Astrocyte (in vitro differentiated cells and primary cell): ENCODE measurements at regions not wholly inside any gene's neighbourhood (a gene's known extent, or its start where the extent isn't known, plus 50 kb on each side); places are given as distances from the start of the nearest gene placed in this dataset.

Source experiments
- DNase-seq: peaks from one replicate; pipeline ENCODE4 v3.0.0-alpha.2; 2010; ENCODE audit warnings: low read depth
- FAIRE-seq: peaks from 2 replicates; lab custom pipeline; 2011; peaks lifted over from hg19 to GRCh38; lab: Jason Lieb, UNC
- H2AFZ ChIP-seq: 2 replicates; pipeline ENCODE4 v1.6.0; 2012; ENCODE audit warnings: low read depth, low read length, inconsistent platforms
- H3K27ac ChIP-seq: 2 replicates; pipeline ENCODE4 v1.5.1; 2011; ENCODE audit warnings: low read depth, low read length, inconsistent platforms
- H3K27me3 ChIP-seq: 2 replicates; pipeline ENCODE4 v1.6.0; 2011; ENCODE audit warnings: low read length, inconsistent platforms; ENCODE audit not compliant: insufficient read depth
- H3K36me3 ChIP-seq: 2 replicates; pipeline ENCODE4 v1.5.1; 2011; ENCODE audit warnings: low read length, inconsistent platforms; ENCODE audit not compliant: insufficient read depth
- H3K4me1 ChIP-seq: 2 replicates; pipeline ENCODE4 v1.5.1; 2011; ENCODE audit warnings: low read length, inconsistent platforms; ENCODE audit not compliant: insufficient read depth
- H3K4me2 ChIP-seq: 2 replicates; pipeline ENCODE4 v1.6.0; 2012; ENCODE audit warnings: low read length, inconsistent platforms
- H3K4me3 ChIP-seq: 2 replicates; pipeline ENCODE4 v1.5.1; 2011; ENCODE audit warnings: low read depth, mild to moderate bottlenecking, low read length, inconsistent platforms; ENCODE audit not compliant: insufficient read depth
- H3K79me2 ChIP-seq: 2 replicates; pipeline ENCODE4 v1.6.0; 2012; ENCODE audit warnings: mild to moderate bottlenecking, low read length, inconsistent platforms; ENCODE audit not compliant: insufficient read depth
- H3K9ac ChIP-seq: 2 replicates; pipeline ENCODE4 v1.6.0; 2012; ENCODE audit warnings: mild to moderate bottlenecking, low read length, inconsistent platforms
- H3K9me3 ChIP-seq: 2 replicates; pipeline ENCODE4 v1.5.1; 2012; ENCODE audit warnings: low read depth, mild to moderate bottlenecking, low read length, inconsistent platforms; ENCODE audit not compliant: insufficient read depth
- H4K20me1 ChIP-seq: 2 replicates; pipeline ENCODE4 v1.6.0; 2012; ENCODE audit warnings: low read length, inconsistent platforms; ENCODE audit not compliant: insufficient read depth
- H3K27ac Mint-ChIP-seq: one replicate; pipeline ENCODE4 v1.8.0; 2021; ENCODE audit warnings: mild to moderate bottlenecking, mixed read lengths; ENCODE audit not compliant: unreplicated experiment
- H3K27me3 Mint-ChIP-seq: one replicate; pipeline ENCODE4 v1.8.0; 2021; ENCODE audit warnings: low read depth, mixed read lengths; ENCODE audit not compliant: unreplicated experiment
- H3K36me3 Mint-ChIP-seq: one replicate; pipeline ENCODE4 v1.8.0; 2021; ENCODE audit warnings: low read depth, mixed read lengths; ENCODE audit not compliant: unreplicated experiment
- H3K4me1 Mint-ChIP-seq: one replicate; pipeline ENCODE4 v1.8.0; 2021; ENCODE audit warnings: low read depth, mixed read lengths; ENCODE audit not compliant: unreplicated experiment
- H3K4me3 Mint-ChIP-seq: one replicate; pipeline ENCODE4 v1.8.0; 2021; ENCODE audit warnings: mild to moderate bottlenecking, moderate library complexity, mixed read lengths; ENCODE audit not compliant: unreplicated experiment
- H3K9me3 Mint-ChIP-seq: one replicate; pipeline ENCODE4 v1.8.0; 2021; ENCODE audit warnings: mild to moderate bottlenecking, mixed read lengths; ENCODE audit not compliant: unreplicated experiment
- EZH2 ChIP-seq: IDR thresholded peaks from 2 replicates; pipeline ENCODE4 v1.6.1; 2012; ENCODE audit warnings: mild to moderate bottlenecking, low read length, inconsistent platforms; ENCODE audit not compliant: insufficient read depth
- TF ChIP-seq, protein P1 (sequence below): IDR thresholded peaks from 2 replicates; pipeline ENCODE4 v1.5.1; 2011; ENCODE audit warnings: low read depth, mild to moderate bottlenecking, inconsistent platforms, low read length, moderate library complexity; ENCODE audit not compliant: insufficient read depth

DNA sequence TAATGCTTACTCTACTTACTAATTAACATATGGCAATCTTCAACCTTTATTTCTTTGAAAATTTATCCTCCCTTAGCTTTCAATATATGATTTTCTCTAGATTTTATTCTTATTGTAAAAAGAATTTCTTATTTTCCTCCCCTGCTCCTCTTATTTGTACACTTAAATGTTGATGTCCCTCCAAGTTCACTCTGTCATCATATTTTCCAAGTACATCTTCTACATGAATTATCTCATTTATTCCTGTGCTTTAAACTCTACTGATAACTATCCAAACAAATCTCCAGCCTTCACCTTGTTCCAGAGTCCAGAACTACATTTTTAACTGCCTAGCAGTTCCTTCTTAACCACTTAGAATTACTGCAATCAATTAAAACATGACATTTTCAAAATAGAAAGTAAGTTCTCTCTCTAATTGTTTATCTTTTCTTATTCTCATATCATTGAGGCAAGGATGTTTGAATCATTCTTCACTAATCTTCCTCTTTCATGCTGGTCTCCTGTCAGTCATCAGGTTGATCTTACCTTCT, 261.6 kb upstream of the FAR2 start:
- H3K4me1 ChIP-seq, result no peaks in the 10 kb centered on the region
- no peaks in the 10 kb centered on the region for H3K9me3 ChIP-seq
- Mint-ChIP-seq H3K27ac (no peak overlapping the region), H3K4me3 (no peak overlapping the region), H3K9me3 (no peaks in the 10 kb centered on the region), H3K36me3 (no peaks in the 10 kb centered on the region), H3K4me1 (no peaks in the 10 kb centered on the region), H3K27me3 (no peaks in the 10 kb centered on the region)
- DNase-seq, result no peak
- no peak for TF ChIP-seq EZH2
- TF ChIP-seq, protein P1, sequence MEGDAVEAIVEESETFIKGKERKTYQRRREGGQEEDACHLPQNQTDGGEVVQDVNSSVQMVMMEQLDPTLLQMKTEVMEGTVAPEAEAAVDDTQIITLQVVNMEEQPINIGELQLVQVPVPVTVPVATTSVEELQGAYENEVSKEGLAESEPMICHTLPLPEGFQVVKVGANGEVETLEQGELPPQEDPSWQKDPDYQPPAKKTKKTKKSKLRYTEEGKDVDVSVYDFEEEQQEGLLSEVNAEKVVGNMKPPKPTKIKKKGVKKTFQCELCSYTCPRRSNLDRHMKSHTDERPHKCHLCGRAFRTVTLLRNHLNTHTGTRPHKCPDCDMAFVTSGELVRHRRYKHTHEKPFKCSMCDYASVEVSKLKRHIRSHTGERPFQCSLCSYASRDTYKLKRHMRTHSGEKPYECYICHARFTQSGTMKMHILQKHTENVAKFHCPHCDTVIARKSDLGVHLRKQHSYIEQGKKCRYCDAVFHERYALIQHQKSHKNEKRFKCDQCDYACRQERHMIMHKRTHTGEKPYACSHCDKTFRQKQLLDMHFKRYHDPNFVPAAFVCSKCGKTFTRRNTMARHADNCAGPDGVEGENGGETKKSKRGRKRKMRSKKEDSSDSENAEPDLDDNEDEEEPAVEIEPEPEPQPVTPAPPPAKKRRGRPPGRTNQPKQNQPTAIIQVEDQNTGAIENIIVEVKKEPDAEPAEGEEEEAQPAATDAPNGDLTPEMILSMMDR, result no peak
- H3K27ac ChIP-seq, result no peak overlapping the region
- H3K4me3 ChIP-seq, result no peak overlapping the region
- H2AFZ ChIP-seq, result no peak overlapping the region
- no peaks in the 10 kb centered on the region for H3K36me3 ChIP-seq
- no peak overlapping the region for H3K4me2 ChIP-seq
- no peak for FAIRE-seq
- no peaks in the 10 kb centered on the region for H3K79me2 ChIP-seq
- no peaks in the 10 kb centered on the region for H4K20me1 ChIP-seq
- H3K9ac ChIP-seq, result no peak overlapping the region
- no peaks in the 10 kb centered on the region for H3K27me3 ChIP-seq

DNA sequence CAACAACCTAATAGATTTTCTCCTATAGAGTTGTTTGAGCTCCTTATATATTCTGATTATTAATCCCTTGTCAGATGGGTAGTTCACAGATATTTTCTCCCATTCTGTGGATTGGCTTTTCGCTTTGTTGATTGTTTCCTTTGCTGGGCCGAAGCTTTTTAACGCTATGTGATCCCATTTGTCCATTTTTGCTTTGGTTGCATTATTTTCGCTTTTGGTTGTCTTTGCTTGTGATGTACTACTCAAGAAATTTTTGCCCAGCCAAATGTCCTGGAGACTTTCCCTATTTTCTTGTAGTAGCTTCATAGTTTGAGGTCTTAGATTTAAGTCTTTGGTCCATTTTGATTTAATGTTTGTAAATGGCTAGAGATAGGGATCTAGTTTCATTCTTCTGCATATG, 258.4 kb upstream of the FAR2 start:
- no peak overlapping the region for H3K4me3 Mint-ChIP-seq

DNA sequence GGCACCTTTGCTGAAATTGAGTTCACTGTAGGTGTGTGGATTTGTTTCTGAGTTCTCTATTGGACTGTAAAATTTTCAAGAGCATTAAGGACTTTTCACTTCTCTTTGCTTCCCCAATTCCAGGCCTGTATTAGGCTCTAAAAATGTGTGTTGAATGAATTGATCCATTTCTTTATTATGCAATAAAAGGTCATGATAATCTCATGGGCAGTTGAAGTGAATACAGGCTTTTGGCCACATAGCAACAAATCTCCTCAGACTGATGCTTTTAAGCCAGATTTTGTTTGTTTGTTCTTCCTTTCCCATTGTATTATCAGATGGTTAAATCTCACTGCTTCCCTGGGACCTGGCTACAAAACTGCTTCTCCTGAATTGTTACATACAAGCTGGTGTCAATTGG, 258.0 kb upstream of the FAR2 start:
- no peaks in the 10 kb centered on the region for H3K27me3 ChIP-seq
- Mint-ChIP-seq H3K27me3 (no peaks in the 10 kb centered on the region), H3K27ac (no peak overlapping the region), H3K36me3 (no peaks in the 10 kb centered on the region), H3K9me3 (no peaks in the 10 kb centered on the region), H3K4me3 (no peak overlapping the region), H3K4me1 (no peaks in the 10 kb centered on the region)
- no peaks in the 10 kb centered on the region for H3K9me3 ChIP-seq
- no peaks in the 10 kb centered on the region for H3K36me3 ChIP-seq
- H3K9ac ChIP-seq, result no peak overlapping the region
- H3K27ac ChIP-seq, result no peak overlapping the region
- no peak overlapping the region for H2AFZ ChIP-seq
- H3K79me2 ChIP-seq, result no peaks in the 10 kb centered on the region
- no peaks in the 10 kb centered on the region for H4K20me1 ChIP-seq
- H3K4me3 ChIP-seq, result no peak overlapping the region
- TF ChIP-seq, protein P1, result no peak
- no peak for TF ChIP-seq EZH2
- H3K4me1 ChIP-seq, result no peaks in the 10 kb centered on the region
- DNase-seq (no peak), FAIRE-seq (no peak)
- no peak overlapping the region for H3K4me2 ChIP-seq

More for the DNA sequence above, 258.4 kb upstream of the FAR2 start:
- Histone ChIP-seq H3K4me3 (no peak overlapping the region), H3K79me2 (no peaks in the 10 kb centered on the region), H3K9ac (no peak overlapping the region), H3K4me2 (no peak overlapping the region), H3K9me3 (no peaks in the 10 kb centered on the region), H3K27me3 (no peaks in the 10 kb centered on the region), H3K36me3 (no peaks in the 10 kb centered on the region), H3K4me1 (no peaks in the 10 kb centered on the region), H2AFZ (no peak overlapping the region), H3K27ac (no peak overlapping the region), H4K20me1 (no peaks in the 10 kb centered on the region)
- Mint-ChIP-seq H3K36me3 (no peaks in the 10 kb centered on the region), H3K27ac (no peak overlapping the region), H3K9me3 (no peaks in the 10 kb centered on the region), H3K4me1 (no peaks in the 10 kb centered on the region), H3K27me3 (no peaks in the 10 kb centered on the region)
- DNase-seq (no peak), FAIRE-seq (no peak)
- TF ChIP-seq, protein P1, result no peak
- no peak for TF ChIP-seq EZH2
